ENCODE measurements at regions not wholly inside any gene's neighbourhood (a gene's known extent, or its start where the extent isn't known, plus 50 kb on each side); places are given as distances from the start of the nearest gene placed in this dataset.
"Not testable (repeated sequence)": the region's sequence is repeated elsewhere in the genome, so short reads cannot be mapped to it uniquely, and the experiment has no call there.

DNA sequence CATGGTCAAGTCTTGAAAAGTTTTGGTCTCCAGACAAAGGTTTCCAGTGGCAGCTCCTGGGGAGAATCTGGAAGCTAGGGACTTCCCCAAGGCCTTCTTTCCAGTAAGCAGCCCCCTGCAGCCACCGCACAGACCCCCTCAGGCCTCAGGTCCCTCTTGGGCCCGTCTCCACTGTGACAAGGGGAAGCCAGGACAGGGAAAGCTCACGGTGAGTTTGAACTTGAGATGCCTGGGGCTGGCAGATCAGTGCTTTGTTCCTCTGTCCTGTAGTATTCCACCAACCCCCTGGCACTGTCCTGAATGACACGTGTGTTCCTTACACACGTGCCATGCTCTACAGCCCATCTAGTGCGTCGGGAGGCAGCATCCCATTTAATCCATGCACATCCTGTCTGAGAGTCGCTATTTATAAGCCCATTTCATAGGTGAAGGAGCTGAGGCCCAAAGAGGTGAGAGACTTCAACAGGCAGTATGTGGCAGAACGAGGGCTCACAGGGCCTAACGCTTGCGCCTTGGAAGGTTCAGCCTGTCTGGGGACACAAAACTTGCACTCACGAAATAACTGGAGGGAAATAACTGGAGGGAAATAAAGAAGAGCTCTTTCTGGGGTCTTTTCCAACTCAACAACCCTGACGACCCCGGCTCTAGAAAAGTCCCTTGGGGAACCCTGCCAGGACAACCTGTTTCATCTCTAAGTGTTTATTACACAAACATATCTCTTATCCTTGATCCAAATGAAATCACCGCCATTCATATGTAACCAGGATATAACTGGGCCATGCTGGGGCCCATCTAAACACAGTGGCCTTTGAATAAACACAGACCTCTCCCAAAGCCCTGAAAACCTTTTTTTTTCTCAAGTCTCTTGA, 123.0 kb downstream of the BANF2 start:
- Mint-ChIP-seq H3K36me3 (ENCODE audit: low read depth) (no peaks in the 10 kb centered on the region), H3K27me3 (ENCODE audit: low read depth) (no peaks in the 10 kb centered on the region), H3K27ac (ENCODE audit: unreplicated experiment) (no peak overlapping the region), H3K4me1 (peaks cover 3% of the 10 kb centered on the region), H3K4me3 (no peak overlapping the region), H3K9me3 (peaks cover 4% of the 10 kb centered on the region)
- TF ChIP-seq, protein P1, sequence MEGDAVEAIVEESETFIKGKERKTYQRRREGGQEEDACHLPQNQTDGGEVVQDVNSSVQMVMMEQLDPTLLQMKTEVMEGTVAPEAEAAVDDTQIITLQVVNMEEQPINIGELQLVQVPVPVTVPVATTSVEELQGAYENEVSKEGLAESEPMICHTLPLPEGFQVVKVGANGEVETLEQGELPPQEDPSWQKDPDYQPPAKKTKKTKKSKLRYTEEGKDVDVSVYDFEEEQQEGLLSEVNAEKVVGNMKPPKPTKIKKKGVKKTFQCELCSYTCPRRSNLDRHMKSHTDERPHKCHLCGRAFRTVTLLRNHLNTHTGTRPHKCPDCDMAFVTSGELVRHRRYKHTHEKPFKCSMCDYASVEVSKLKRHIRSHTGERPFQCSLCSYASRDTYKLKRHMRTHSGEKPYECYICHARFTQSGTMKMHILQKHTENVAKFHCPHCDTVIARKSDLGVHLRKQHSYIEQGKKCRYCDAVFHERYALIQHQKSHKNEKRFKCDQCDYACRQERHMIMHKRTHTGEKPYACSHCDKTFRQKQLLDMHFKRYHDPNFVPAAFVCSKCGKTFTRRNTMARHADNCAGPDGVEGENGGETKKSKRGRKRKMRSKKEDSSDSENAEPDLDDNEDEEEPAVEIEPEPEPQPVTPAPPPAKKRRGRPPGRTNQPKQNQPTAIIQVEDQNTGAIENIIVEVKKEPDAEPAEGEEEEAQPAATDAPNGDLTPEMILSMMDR (conservative IDR thresholded peaks at IDR 0.05) = no peak
- DNase-seq (ENCODE audit: low read depth, low spot score) = no peak

DNA sequence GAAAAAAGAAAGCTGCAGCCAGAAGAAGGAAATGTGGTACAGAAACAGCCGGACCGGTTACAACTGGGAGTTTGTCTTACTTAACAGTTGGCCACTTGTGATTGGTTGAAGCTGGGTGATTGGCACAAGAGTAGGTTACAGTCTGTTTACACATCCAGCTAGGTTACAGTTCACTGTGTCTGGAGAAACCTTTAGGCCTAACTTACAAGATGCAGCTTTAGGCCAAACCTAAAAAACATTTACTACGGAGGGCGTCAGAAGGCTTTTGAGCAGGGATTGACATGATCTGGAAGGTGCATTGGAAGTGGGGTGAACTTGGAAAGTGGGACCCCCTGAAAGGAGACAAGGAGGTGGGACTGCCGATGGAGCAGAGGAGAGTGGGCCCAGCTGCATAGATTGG, 122.3 kb downstream of the BANF2 start:
- TF ChIP-seq, protein P1 (conservative IDR thresholded peaks at IDR 0.05) = no peak
- H3K4me3 Mint-ChIP-seq = no peak overlapping the region
- peaks cover 4% of the 10 kb centered on the region for H3K9me3 Mint-ChIP-seq

DNA sequence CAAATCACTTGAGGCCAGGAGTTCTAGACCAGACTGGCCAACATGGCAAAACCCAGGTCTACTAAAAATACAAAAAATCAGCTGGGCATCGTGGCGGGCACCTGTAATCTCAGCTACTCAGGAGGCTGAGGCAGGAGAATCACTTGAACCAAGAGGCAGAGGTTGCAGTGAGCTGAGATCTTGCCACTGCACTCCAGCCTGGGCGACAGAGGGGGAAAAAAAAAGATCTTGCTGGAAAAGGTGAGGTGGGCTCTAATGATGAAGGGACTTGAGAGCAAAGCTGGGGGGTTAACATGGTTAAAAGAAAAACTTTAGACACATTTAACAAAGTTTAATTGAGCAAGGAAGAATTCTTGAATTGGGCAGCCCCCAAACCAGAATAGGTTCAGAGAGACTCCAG, 121.8 kb downstream of the BANF2 start:
- not testable (repeated sequence) for H3K36me3 Mint-ChIP-seq (ENCODE audit: low read depth); H3K4me3 Mint-ChIP-seq; H3K27me3 Mint-ChIP-seq (ENCODE audit: low read depth); DNase-seq (ENCODE audit: low read depth, low spot score); H3K4me1 Mint-ChIP-seq; H3K27ac Mint-ChIP-seq (ENCODE audit: unreplicated experiment); H3K9me3 Mint-ChIP-seq

More for the DNA sequence above, 122.3 kb downstream of the BANF2 start:
- peaks cover 3% of the 10 kb centered on the region for H3K4me1 Mint-ChIP-seq
- no peak overlapping the region for H3K27ac Mint-ChIP-seq (ENCODE audit: unreplicated experiment)
- DNase-seq (ENCODE audit: low read depth, low spot score) = no peak
- no peaks in the 10 kb centered on the region for H3K27me3 Mint-ChIP-seq (ENCODE audit: low read depth)
- no peaks in the 10 kb centered on the region for H3K36me3 Mint-ChIP-seq (ENCODE audit: low read depth)

DNA sequence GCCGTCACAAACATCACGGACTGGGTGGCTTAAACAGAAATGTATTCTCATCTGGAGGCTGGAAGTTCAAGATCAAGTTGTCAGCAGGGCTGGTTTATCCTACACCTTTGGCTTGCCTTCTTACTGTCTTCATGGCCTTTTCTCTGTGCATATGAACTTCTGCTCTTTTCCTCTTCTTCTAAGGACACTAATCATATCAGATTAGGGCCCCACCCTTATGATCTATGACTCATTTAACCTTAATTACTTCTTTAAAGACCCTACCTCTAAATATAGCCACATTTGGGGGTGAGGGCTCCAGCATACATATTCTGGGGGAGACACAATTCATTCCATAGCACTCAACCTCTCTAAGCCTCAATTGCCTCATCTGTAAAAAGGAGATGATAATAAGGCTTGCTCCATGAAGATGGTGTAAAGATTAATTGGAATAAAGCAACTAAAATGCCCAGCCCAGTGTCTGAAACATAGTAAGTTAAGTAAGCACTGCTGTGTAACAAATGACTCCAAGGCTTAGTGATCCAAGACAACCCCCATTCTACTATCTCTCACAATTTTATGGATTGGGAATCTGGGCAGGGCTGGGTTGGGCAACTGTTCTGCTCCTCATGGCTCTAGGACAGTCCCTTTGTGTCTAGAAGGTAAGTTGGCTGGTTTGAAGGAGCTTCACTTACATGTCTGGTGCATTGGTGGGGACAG, 119.8 kb downstream of the BANF2 start:
- Mint-ChIP-seq H3K36me3 (ENCODE audit: low read depth) (no peaks in the 10 kb centered on the region), H3K4me3 (no peak overlapping the region), H3K9me3 (peaks cover 4% of the 10 kb centered on the region)

DNA sequence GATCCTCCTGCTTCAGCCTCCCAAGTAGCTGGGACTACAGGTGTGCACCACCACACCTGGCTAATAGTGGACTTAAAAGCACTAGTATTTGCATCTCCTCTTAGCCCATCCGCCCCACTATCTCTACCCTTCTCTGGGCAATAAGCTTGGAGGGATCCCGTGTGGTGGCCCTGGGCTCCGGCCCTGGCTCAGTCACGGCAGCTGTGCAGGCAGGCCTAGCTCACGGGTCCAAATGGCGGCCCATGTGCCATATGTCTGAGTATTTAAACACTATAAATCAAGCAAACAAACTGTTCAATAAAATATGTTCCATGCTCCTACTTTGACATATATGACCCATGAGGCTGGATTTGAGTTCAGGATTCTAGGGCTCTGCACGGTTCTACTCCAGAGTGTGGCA, 118.4 kb downstream of the BANF2 start:
- Mint-ChIP-seq H3K27ac (ENCODE audit: unreplicated experiment) (no peak overlapping the region), H3K4me3 (no peak overlapping the region)

More for the DNA sequence above, 119.8 kb downstream of the BANF2 start:
- Mint-ChIP-seq H3K27me3 (ENCODE audit: low read depth) (no peaks in the 10 kb centered on the region), H3K27ac (ENCODE audit: unreplicated experiment) (no peak overlapping the region), H3K4me1 (peaks cover 6% of the 10 kb centered on the region)
- no peak for DNase-seq (ENCODE audit: low read depth, low spot score)
- TF ChIP-seq, protein P1 (conservative IDR thresholded peaks at IDR 0.05) = no peak

More for the DNA sequence above, 118.4 kb downstream of the BANF2 start:
- no peak for DNase-seq (ENCODE audit: low read depth, low spot score)
- no peaks in the 10 kb centered on the region for H3K36me3 Mint-ChIP-seq (ENCODE audit: low read depth)
- H3K4me1 Mint-ChIP-seq = peaks cover 8% of the 10 kb centered on the region
- no peaks in the 10 kb centered on the region for H3K27me3 Mint-ChIP-seq (ENCODE audit: low read depth)
- peaks cover 4% of the 10 kb centered on the region for H3K9me3 Mint-ChIP-seq
- TF ChIP-seq, protein P1 (conservative IDR thresholded peaks at IDR 0.05) = no peak

Measured in neural crest cell (in vitro differentiated cells).